ENCODE measurements at regions not wholly inside any gene's neighbourhood (a gene's known extent, or its start where the extent isn't known, plus 50 kb on each side); places are given as distances from the start of the nearest gene placed in this dataset.

- Histone ChIP-seq H3K27ac (ENCODE audit: low read length) (no peak overlapping the region), H3K9ac (ENCODE audit: low read length) (no peak overlapping the region), H3K9me2 (ENCODE audit: insufficient read depth, low read length) (no peaks in the 10 kb centered on the region), H3K36me3 (ENCODE audit: insufficient read depth, low read length) (no peaks in the 10 kb centered on the region), H2AFZ (ENCODE audit: low read depth, low read length) (no peak overlapping the region), H3K27me3 (ENCODE audit: insufficient read depth, low read depth, low read length) (no peaks in the 10 kb centered on the region), H3K79me2 (replicated peaks; ENCODE audit: insufficient read depth, low read length) (no peaks in the 10 kb centered on the region), H3K4me2 (ENCODE audit: low read length) (no peak overlapping the region), H3F3A (ENCODE audit: insufficient read depth, low read length, poor library complexity, severe bottlenecking) (no peaks in the 10 kb centered on the region), H4K20me1 (ENCODE audit: insufficient read depth) (no peaks in the 10 kb centered on the region), H3K4me3 (ENCODE audit: low read length) (no peak overlapping the region), H3K9me3 (ENCODE audit: low read length) (peaks cover 4% of the 10 kb centered on the region)
- TF ChIP-seq CTCF (IDR thresholded peaks at IDR 0.05; ENCODE audit: poor library complexity, severe bottlenecking) (no peak), MXI1 (conservative IDR thresholded peaks at IDR 0.05; ENCODE audit: poor library complexity, severe bottlenecking) (no peak), RAD21 (conservative IDR thresholded peaks at IDR 0.05) (no peak), SMC3 (conservative IDR thresholded peaks at IDR 0.05; ENCODE audit: poor library complexity) (no peak), EZH2 (IDR thresholded peaks at IDR 0.05; ENCODE audit: borderline replicate concordance, insufficient read depth, low read length, poor library complexity, severe bottlenecking) (no peak), TAF1 (IDR thresholded peaks at IDR 0.05; ENCODE audit: low read depth) (no peak), EP300 (conservative IDR thresholded peaks at IDR 0.05; ENCODE audit: poor library complexity, severe bottlenecking) (no peak), POLR2AphosphoS5 (IDR thresholded peaks at IDR 0.05) (no peak), REST (IDR thresholded peaks at IDR 0.05; ENCODE audit: borderline replicate concordance) (no peak)
Measured at GRCh38 chr6:139447656-139447975, 73.2 kb upstream of the CITED2 start.

DNA sequence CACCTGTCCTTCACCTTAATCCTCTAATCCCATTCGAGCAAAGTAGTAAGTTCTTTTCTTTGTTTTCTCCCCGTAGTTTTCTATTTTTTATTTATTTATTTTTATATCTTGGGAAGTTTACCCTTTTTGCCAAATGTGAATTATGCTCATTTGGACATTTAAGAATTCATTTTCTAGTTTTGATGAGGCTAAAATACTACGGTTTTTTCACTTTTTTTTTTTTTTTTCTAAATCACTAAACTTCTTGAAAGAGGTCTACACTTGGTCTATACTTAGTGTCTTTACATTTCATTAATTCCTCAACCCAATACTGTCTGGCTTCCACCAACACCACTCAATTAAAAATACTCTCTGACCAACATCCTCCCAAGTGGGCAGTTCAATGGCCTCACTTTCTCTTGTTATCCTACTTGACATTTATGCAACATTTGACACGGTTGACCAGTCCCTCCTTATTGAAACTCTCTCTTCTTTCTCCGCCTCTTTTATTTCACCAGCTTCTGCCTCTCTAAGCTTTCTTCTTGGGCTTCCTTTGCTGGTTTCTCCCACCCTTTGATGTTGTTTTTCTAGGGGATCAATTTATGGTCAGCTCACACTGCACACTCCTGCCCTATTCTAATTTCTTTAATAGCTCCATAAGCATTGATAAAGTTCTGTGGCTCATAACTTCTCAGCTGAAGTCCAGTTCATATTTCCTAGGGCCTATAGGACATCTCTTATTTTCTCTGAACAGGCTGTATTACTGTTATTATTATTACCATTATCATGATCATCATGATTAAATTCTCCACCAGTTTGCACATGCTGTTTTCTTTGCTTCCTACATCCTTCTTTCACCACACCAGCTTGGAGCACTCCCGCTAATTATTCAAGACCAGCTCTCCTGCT is 72.6 kb upstream of the CITED2 start:
- no peak overlapping the region for H2AFZ ChIP-seq (ENCODE audit: low read depth, low read length)
- no peaks in the 10 kb centered on the region for H4K20me1 ChIP-seq (ENCODE audit: insufficient read depth)
- no peak overlapping the region for H3K4me2 ChIP-seq (ENCODE audit: low read length)
- H3K4me3 ChIP-seq (ENCODE audit: low read length), result no peak overlapping the region
- no peak for TF ChIP-seq TAF1 (IDR thresholded peaks at IDR 0.05; ENCODE audit: low read depth)
- no peak for TF ChIP-seq EP300 (conservative IDR thresholded peaks at IDR 0.05; ENCODE audit: poor library complexity, severe bottlenecking)
- no peak for TF ChIP-seq SMC3 (conservative IDR thresholded peaks at IDR 0.05; ENCODE audit: poor library complexity)
- TF ChIP-seq RAD21 (conservative IDR thresholded peaks at IDR 0.05), result no peak
- no peak for TF ChIP-seq MXI1 (conservative IDR thresholded peaks at IDR 0.05; ENCODE audit: poor library complexity, severe bottlenecking)
- H3K9ac ChIP-seq (ENCODE audit: low read length), result no peak overlapping the region
- no peaks in the 10 kb centered on the region for H3F3A ChIP-seq (ENCODE audit: insufficient read depth, low read length, poor library complexity, severe bottlenecking)
- peaks cover 4% of the 10 kb centered on the region for H3K9me3 ChIP-seq (ENCODE audit: low read length)
- H3K9me2 ChIP-seq (ENCODE audit: insufficient read depth, low read length), result no peaks in the 10 kb centered on the region
- H3K27me3 ChIP-seq (ENCODE audit: insufficient read depth, low read depth, low read length), result no peaks in the 10 kb centered on the region
- H3K27ac ChIP-seq (ENCODE audit: low read length), result no peak overlapping the region
- H3K79me2 ChIP-seq (replicated peaks; ENCODE audit: insufficient read depth, low read length), result no peaks in the 10 kb centered on the region
- no peaks in the 10 kb centered on the region for H3K36me3 ChIP-seq (ENCODE audit: insufficient read depth, low read length)

All from neural cell (in vitro differentiated cells).